ENCODE measurements at regions not wholly inside any gene's neighbourhood (a gene's known extent, or its start where the extent isn't known, plus 50 kb on each side); places are given as distances from the start of the nearest gene placed in this dataset.

GRCh38 chr19:46546194-46546896 lies 50.7 kb upstream of the PNMA8B start (continued):
- TF ChIP-seq SFPQ (IDR thresholded peaks at IDR 0.05; ENCODE audit: low read depth, low read length) (no peak), CBX2 (IDR thresholded peaks at IDR 0.05; ENCODE audit: insufficient read depth, low read length, poor library complexity, severe bottlenecking) (no peak), AFF1 (IDR thresholded peaks at IDR 0.05; ENCODE audit: low read depth in 1 of 2, partially characterized antibody in 2 of 2) (peak in 1 of 2 experiments; percentile 84), TAF15 (IDR thresholded peaks at IDR 0.05; ENCODE audit: low read depth, low read length) (no peak), ZKSCAN1 (IDR thresholded peaks at IDR 0.05; ENCODE audit: low read depth, low read length) (0 out of 2 replicates have a peak, but pooled peaks have one; percentile 36), MYC (IDR thresholded peaks at IDR 0.05; ENCODE audit: low read depth, low read length) (peak; percentile 93), MYC (CRISPR knock-in tag; IDR thresholded peaks at IDR 0.05; ENCODE audit: borderline replicate concordance, low read depth) (no peak), NR2C1 (IDR thresholded peaks at IDR 0.05) (no peak), NR2C1 (tag; IDR thresholded peaks at IDR 0.05) (peak; percentile 56; the same call in 1 of the 2 replicates), ARID3B (CRISPR knock-in tag; IDR thresholded peaks at IDR 0.05; ENCODE audit: borderline replicate concordance) (no peak), YY1 (IDR thresholded peaks at IDR 0.05; ENCODE audit: borderline replicate concordance in 1 of 3, control insufficient read depth in 1 of 3, extremely low read depth in 1 of 3, insufficient read depth in 3 of 3, insufficient read length in 1 of 3, insufficient replicate concordance in 2 of 3, low read depth in 1 of 3, low read length in 2 of 3) (peak; percentile 64 to 95 (median 90))
